ENCODE measurements at regions not wholly inside any gene's neighbourhood (a gene's known extent, or its start where the extent isn't known, plus 50 kb on each side); places are given as distances from the start of the nearest gene placed in this dataset.

GRCh38 chr6:91291071-91291470 is 704.2 kb upstream of the MAP3K7 start:
- H3K27ac ChIP-seq (ENCODE audit: low read length) = no peak overlapping the region
- TF ChIP-seq EZH2 (optimal IDR thresholded peaks at IDR 0.05; ENCODE audit: low read depth, low read length) (no peak), CTCF (IDR thresholded peaks at IDR 0.05; ENCODE audit: low read length) (no peak), EZH2phosphoT487 (IDR thresholded peaks at IDR 0.05; ENCODE audit: low read length) (no peak)
- no peaks in the 10 kb centered on the region for H4K20me1 ChIP-seq (ENCODE audit: insufficient read depth, low read length)
- H3K4me3 ChIP-seq (ENCODE audit: low read length) = no peak overlapping the region
- no peak for DNase-seq
- H3F3A ChIP-seq (ENCODE audit: insufficient read depth, low read length) = no peaks in the 10 kb centered on the region
- no peaks in the 10 kb centered on the region for H3K9me3 ChIP-seq (replicated peaks; ENCODE audit: insufficient read depth, low read length)
- H3K36me3 ChIP-seq (replicated peaks; ENCODE audit: insufficient read depth, low read length) = no peaks in the 10 kb centered on the region
- H3K4me2 ChIP-seq (ENCODE audit: low read depth, low read length) = no peak overlapping the region
- no peak overlapping the region for H2AFZ ChIP-seq (ENCODE audit: low read length)
- H3K27me3 ChIP-seq (replicated peaks; ENCODE audit: insufficient read depth, low read length) = no peaks in the 10 kb centered on the region
- no peaks in the 10 kb centered on the region for H3K79me2 ChIP-seq (ENCODE audit: low read length)
- H3K4me1 ChIP-seq (ENCODE audit: low read length) = no peaks in the 10 kb centered on the region
- no peak overlapping the region for H3K9ac ChIP-seq (ENCODE audit: low read length)
- no peaks in the 10 kb centered on the region for H3K9me2 ChIP-seq (replicated peaks; ENCODE audit: insufficient read depth, low read length)

- Histone ChIP-seq H3K4me2 (ENCODE audit: low read depth, low read length) (no peak overlapping the region), H3K9me2 (replicated peaks; ENCODE audit: insufficient read depth, low read length) (no peaks in the 10 kb centered on the region), H3K27me3 (replicated peaks; ENCODE audit: insufficient read depth, low read length) (no peaks in the 10 kb centered on the region), H4K20me1 (ENCODE audit: insufficient read depth, low read length) (no peaks in the 10 kb centered on the region), H3K36me3 (replicated peaks; ENCODE audit: insufficient read depth, low read length) (no peaks in the 10 kb centered on the region), H3K79me2 (ENCODE audit: low read length) (no peaks in the 10 kb centered on the region), H3K9me3 (replicated peaks; ENCODE audit: insufficient read depth, low read length) (no peaks in the 10 kb centered on the region), H3K4me3 (ENCODE audit: low read length) (no peak overlapping the region), H3K4me1 (ENCODE audit: low read length) (no peaks in the 10 kb centered on the region), H3F3A (ENCODE audit: insufficient read depth, low read length) (no peaks in the 10 kb centered on the region), H2AFZ (ENCODE audit: low read length) (no peak overlapping the region), H3K27ac (ENCODE audit: low read length) (no peak overlapping the region), H3K9ac (ENCODE audit: low read length) (no peak overlapping the region)
- TF ChIP-seq EZH2 (optimal IDR thresholded peaks at IDR 0.05; ENCODE audit: low read depth, low read length) = no peak
- TF ChIP-seq EZH2phosphoT487 (IDR thresholded peaks at IDR 0.05; ENCODE audit: low read length) = no peak
- TF ChIP-seq CTCF (IDR thresholded peaks at IDR 0.05; ENCODE audit: low read length) = no peak
- no peak for DNase-seq
Observed at GRCh38 chr6:91288741-91289140, 701.9 kb upstream of the MAP3K7 start.

GRCh38 chr6:91281901-91282300 is 695.0 kb upstream of the MAP3K7 start:
- H3F3A ChIP-seq (ENCODE audit: insufficient read depth, low read length) = no peaks in the 10 kb centered on the region
- no peaks in the 10 kb centered on the region for H3K27me3 ChIP-seq (replicated peaks; ENCODE audit: insufficient read depth, low read length)
- H3K4me1 ChIP-seq (ENCODE audit: low read length) = no peaks in the 10 kb centered on the region
- H2AFZ ChIP-seq (ENCODE audit: low read length) = no peak overlapping the region
- H3K4me3 ChIP-seq (ENCODE audit: low read length) = no peak overlapping the region
- TF ChIP-seq EZH2 (optimal IDR thresholded peaks at IDR 0.05; ENCODE audit: low read depth, low read length) = no peak
- TF ChIP-seq CTCF (IDR thresholded peaks at IDR 0.05; ENCODE audit: low read length) = no peak
- no peak for TF ChIP-seq EZH2phosphoT487 (IDR thresholded peaks at IDR 0.05; ENCODE audit: low read length)
- no peaks in the 10 kb centered on the region for H4K20me1 ChIP-seq (ENCODE audit: insufficient read depth, low read length)
- DNase-seq = no peak
- no peaks in the 10 kb centered on the region for H3K36me3 ChIP-seq (replicated peaks; ENCODE audit: insufficient read depth, low read length)
- no peaks in the 10 kb centered on the region for H3K9me2 ChIP-seq (replicated peaks; ENCODE audit: insufficient read depth, low read length)
- H3K79me2 ChIP-seq (ENCODE audit: low read length) = no peaks in the 10 kb centered on the region
- H3K9me3 ChIP-seq (replicated peaks; ENCODE audit: insufficient read depth, low read length) = no peaks in the 10 kb centered on the region
- H3K27ac ChIP-seq (ENCODE audit: low read length) = no peak overlapping the region
- H3K9ac ChIP-seq (ENCODE audit: low read length) = no peak overlapping the region
- no peak overlapping the region for H3K4me2 ChIP-seq (ENCODE audit: low read depth, low read length)

Data from MM.1S (cell line).